Loucy (cell line): ENCODE measurements at regions not wholly inside any gene's neighbourhood (a gene's known extent, or its start where the extent isn't known, plus 50 kb on each side); places are given as distances from the start of the nearest gene placed in this dataset.

Experiments used
- H2AFZ ChIP-seq: fragments of 200-600 bp; sonication (generic); 2 replicates; pipeline ENCODE4 v1.6.0; 2016; ENCODE audit warnings: antibody characterized with exemption, mild to moderate bottlenecking, low read length, moderate library complexity
- H3F3A ChIP-seq: fragments of 200-600 bp; 2 replicates; pipeline ENCODE4 v1.6.0; 2016; ENCODE audit warnings: antibody characterized with exemption, low read depth, mild to moderate bottlenecking
- H3K27me3 ChIP-seq: fragments of 200-600 bp; sonication (generic); 2 replicates; pipeline ENCODE4 v1.6.1; 2014; ENCODE audit warnings: low read length, mild to moderate bottlenecking; ENCODE audit not compliant: insufficient read depth, poor library complexity, severe bottlenecking
- H3K36me3 ChIP-seq: fragments of 200-600 bp; sonication (generic); 2 replicates; pipeline ENCODE4 v1.6.1; 2016; ENCODE audit warnings: low read length; ENCODE audit not compliant: insufficient read depth
- H3K4me1 ChIP-seq: fragments of 200-600 bp; sonication (generic); 2 replicates; pipeline ENCODE4 v1.5.1; 2014; ENCODE audit warnings: low read length, mild to moderate bottlenecking; ENCODE audit not compliant: insufficient read depth, poor library complexity, severe bottlenecking
- H3K4me2 ChIP-seq: fragments of 200-600 bp; sonication (generic); 2 replicates; pipeline ENCODE4 v1.6.0; 2014; ENCODE audit warnings: antibody characterized with exemption, low read length, low read depth, mild to moderate bottlenecking; ENCODE audit not compliant: poor library complexity, severe bottlenecking
- H3K4me3 ChIP-seq: fragments of 200-600 bp; sonication (generic); 2 replicates; pipeline ENCODE4 v1.5.1; 2014; ENCODE audit warnings: low read length, mild to moderate bottlenecking, mixed read lengths; ENCODE audit not compliant: poor library complexity, severe bottlenecking
- H3K79me2 ChIP-seq: fragments of 200-600 bp; sonication (generic); 2 replicates; pipeline ENCODE4 v1.6.1; 2014; ENCODE audit warnings: low read length; ENCODE audit not compliant: insufficient read depth
- H3K9ac ChIP-seq: fragments of 200-600 bp; sonication (generic); 2 replicates; pipeline ENCODE4 v1.6.0; 2014; ENCODE audit warnings: mild to moderate bottlenecking, low read depth, low read length, moderate library complexity; ENCODE audit not compliant: poor library complexity, severe bottlenecking
- H3K9me2 ChIP-seq: fragments of 200-600 bp; sonication (generic); replicated peaks from 2 replicates; pipeline ENCODE4 v1.6.1; 2016; ENCODE audit warnings: low read depth, low read length, mixed read lengths
- H3K9me3 ChIP-seq: fragments of 200-600 bp; sonication (generic); 2 replicates; pipeline ENCODE4 v1.6.1; 2014; ENCODE audit warnings: mild to moderate bottlenecking, antibody characterized with exemption, low read length, low read depth; ENCODE audit not compliant: insufficient read depth
- H4K20me1 ChIP-seq: fragments of 200-600 bp; sonication (generic); 2 replicates; pipeline ENCODE4 v1.6.0; 2014; ENCODE audit warnings: antibody characterized with exemption, low read length, mild to moderate bottlenecking; ENCODE audit not compliant: insufficient read depth, poor library complexity, severe bottlenecking
- EZH2phosphoT487 ChIP-seq: fragments of 200-600 bp; IDR thresholded peaks from 2 replicates; pipeline ENCODE4 v1.6.1; 2018; ENCODE audit warnings: antibody characterized with exemption, mild to moderate bottlenecking, moderate library complexity, borderline replicate concordance
- TF ChIP-seq, protein P1 (sequence below): fragments of 200-600 bp; sonication (generic); conservative IDR thresholded peaks from 2 replicates; pipeline ENCODE4 v1.5.1; 2014; ENCODE audit warnings: mild to moderate bottlenecking, antibody characterized with exemption, low read length

DNA sequence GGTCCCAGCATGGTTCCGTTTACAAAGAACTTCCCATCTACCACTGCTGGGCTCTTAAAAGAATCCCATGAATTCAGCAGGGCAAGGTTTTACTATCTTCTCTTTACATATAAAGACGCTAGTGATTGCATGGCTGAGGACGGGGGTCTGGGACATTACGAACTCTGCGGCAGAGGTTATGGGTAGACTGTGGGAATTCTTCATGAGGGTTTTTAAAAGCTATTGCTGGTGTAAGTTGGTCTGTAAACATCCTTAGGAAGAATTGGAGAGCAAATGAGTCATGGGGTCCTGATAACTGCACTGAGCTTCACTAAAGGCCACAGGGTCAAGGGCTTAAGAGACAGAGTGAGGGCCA is 53.1 kb upstream of the TMEM72 start:
- Histone ChIP-seq H4K20me1 (no peaks in the 10 kb centered on the region), H3K4me1 (no peaks in the 10 kb centered on the region), H3K36me3 (no peaks in the 10 kb centered on the region), H3K9me3 (no peaks in the 10 kb centered on the region), H2AFZ (no peak overlapping the region), H3K27me3 (no peaks in the 10 kb centered on the region), H3K9ac (no peak overlapping the region), H3F3A (no peaks in the 10 kb centered on the region), H3K9me2 (no peaks in the 10 kb centered on the region), H3K4me2 (no peak overlapping the region), H3K79me2 (no peaks in the 10 kb centered on the region), H3K4me3 (no peak overlapping the region)
- no peak for TF ChIP-seq EZH2phosphoT487
- TF ChIP-seq, protein P1, sequence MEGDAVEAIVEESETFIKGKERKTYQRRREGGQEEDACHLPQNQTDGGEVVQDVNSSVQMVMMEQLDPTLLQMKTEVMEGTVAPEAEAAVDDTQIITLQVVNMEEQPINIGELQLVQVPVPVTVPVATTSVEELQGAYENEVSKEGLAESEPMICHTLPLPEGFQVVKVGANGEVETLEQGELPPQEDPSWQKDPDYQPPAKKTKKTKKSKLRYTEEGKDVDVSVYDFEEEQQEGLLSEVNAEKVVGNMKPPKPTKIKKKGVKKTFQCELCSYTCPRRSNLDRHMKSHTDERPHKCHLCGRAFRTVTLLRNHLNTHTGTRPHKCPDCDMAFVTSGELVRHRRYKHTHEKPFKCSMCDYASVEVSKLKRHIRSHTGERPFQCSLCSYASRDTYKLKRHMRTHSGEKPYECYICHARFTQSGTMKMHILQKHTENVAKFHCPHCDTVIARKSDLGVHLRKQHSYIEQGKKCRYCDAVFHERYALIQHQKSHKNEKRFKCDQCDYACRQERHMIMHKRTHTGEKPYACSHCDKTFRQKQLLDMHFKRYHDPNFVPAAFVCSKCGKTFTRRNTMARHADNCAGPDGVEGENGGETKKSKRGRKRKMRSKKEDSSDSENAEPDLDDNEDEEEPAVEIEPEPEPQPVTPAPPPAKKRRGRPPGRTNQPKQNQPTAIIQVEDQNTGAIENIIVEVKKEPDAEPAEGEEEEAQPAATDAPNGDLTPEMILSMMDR: peak; percentile 44

DNA sequence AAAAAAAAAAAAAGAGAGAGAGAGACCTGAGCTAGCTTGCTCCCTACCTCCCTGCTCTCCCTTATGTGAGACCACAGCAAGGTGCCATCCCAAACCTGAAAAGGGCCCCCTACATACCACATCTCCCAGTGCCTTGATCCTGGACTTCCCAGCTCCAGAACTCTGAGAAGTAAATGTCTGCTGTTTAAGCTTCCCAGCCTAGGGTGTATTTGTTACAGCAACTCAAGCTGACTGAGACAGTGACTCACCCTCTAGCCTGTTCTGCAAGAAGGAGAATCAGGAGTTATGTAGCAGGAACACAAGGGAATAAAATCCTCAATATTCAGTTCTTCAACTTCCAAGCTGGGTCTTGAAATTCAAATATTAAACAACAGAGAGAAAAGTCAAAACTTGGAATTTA is 52.1 kb upstream of the TMEM72 start:
- Histone ChIP-seq H3K27me3 (no peaks in the 10 kb centered on the region), H3K4me3 (no peak overlapping the region), H3F3A (no peaks in the 10 kb centered on the region), H2AFZ (no peak overlapping the region), H3K4me2 (no peak overlapping the region), H3K4me1 (no peaks in the 10 kb centered on the region), H3K79me2 (no peaks in the 10 kb centered on the region), H3K9me3 (no peaks in the 10 kb centered on the region), H3K9me2 (no peaks in the 10 kb centered on the region), H3K9ac (no peak overlapping the region), H4K20me1 (no peaks in the 10 kb centered on the region), H3K36me3 (no peaks in the 10 kb centered on the region)
- TF ChIP-seq EZH2phosphoT487: no peak
- TF ChIP-seq, protein P1: no peak

DNA sequence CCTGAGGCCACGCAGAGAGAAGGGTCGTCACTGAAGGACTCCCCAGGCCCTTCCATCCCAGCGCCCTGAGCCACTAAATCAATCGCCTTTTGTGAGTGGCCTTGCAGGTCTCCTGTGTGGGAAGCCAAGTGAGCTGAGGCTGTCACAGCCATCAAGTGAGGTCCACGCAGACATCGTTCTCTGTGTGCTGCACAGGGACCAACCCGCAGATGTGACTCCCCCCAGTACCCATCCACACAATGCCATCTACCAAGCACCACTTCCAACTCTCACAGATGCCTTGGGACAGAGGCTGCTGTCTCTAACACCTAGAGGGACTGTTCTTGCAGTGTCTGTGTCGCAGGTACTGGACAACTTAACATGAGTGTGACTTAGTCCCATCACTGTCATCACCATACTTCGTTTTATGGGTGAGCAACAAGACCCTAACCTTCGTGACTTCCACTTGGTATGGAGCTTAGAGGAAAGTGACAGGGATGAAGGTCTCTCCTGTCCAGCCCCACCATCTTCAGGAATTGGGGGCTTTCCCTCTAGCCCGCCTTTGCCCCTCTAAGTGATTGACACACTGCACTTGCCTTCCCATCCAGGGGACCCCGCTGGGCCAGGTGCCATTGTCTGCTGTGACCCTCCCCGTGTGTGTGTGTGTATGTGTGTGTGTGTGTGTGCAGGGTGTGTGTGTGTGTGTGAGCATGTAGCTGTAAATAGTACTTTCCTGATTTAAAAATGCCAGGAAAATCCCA is 51.4 kb upstream of the TMEM72 start:
- Histone ChIP-seq H3K4me3 (no peak overlapping the region), H3K9me2 (no peaks in the 10 kb centered on the region), H3K9ac (no peak overlapping the region), H3K4me2 (no peak overlapping the region), H3K4me1 (peaks cover 3% of the 10 kb centered on the region), H2AFZ (no peak overlapping the region), H3F3A (no peaks in the 10 kb centered on the region), H3K9me3 (no peaks in the 10 kb centered on the region), H4K20me1 (no peaks in the 10 kb centered on the region), H3K79me2 (no peaks in the 10 kb centered on the region), H3K27me3 (no peaks in the 10 kb centered on the region), H3K36me3 (no peaks in the 10 kb centered on the region)
- TF ChIP-seq EZH2phosphoT487: no peak
- TF ChIP-seq, protein P1: no peak
